Ishikawa (cell line): ENCODE measurements at regions not wholly inside any gene's neighbourhood (a gene's known extent, or its start where the extent isn't known, plus 50 kb on each side); places are given as distances from the start of the nearest gene placed in this dataset.

ENCODE experiments used
- CEBPB ChIP-seq: IDR thresholded peaks from 2 replicates; pipeline ENCODE4 v1.6.1; 2012
- CREB1 ChIP-seq: IDR thresholded peaks from 2 replicates; pipeline ENCODE4 v1.6.1; 2012; ENCODE audit warnings: low read depth
- EGR1 ChIP-seq: IDR thresholded peaks from 2 replicates; pipeline ENCODE4 v1.6.1; 2012
- EP300 ChIP-seq: IDR thresholded peaks from 2 replicates; pipeline ENCODE4 v1.6.1; 2012; ENCODE audit warnings: borderline replicate concordance
- RAD21 ChIP-seq: IDR thresholded peaks from 2 replicates; pipeline ENCODE4 v1.6.1; 2012; ENCODE audit warnings: low read depth
- REST ChIP-seq: IDR thresholded peaks from 2 replicates; pipeline ENCODE4 v1.6.1; 2012; ENCODE audit warnings: low read depth, mild to moderate bottlenecking
- TAF1 ChIP-seq: IDR thresholded peaks from 2 replicates; pipeline ENCODE4 v1.6.1; 2012; ENCODE audit warnings: low read depth, mild to moderate bottlenecking
- TCF12 ChIP-seq: IDR thresholded peaks from 2 replicates; pipeline ENCODE4 v1.6.1; 2012; ENCODE audit warnings: low read depth

- no peak for TF ChIP-seq TAF1
- TF ChIP-seq EP300, result no peak
- no peak for TF ChIP-seq EGR1
- TF ChIP-seq TCF12, result no peak
- TF ChIP-seq CREB1, result no peak
- no peak for TF ChIP-seq REST
- TF ChIP-seq CEBPB, result no peak
- no peak for TF ChIP-seq RAD21
These were observed 460.4 kb upstream of the DYNLRB2 start for GRCh38 chr16:80080287-80080851.
